ENCODE measurements at regions not wholly inside any gene's neighbourhood (a gene's known extent, or its start where the extent isn't known, plus 50 kb on each side); places are given as distances from the start of the nearest gene placed in this dataset.

DNA sequence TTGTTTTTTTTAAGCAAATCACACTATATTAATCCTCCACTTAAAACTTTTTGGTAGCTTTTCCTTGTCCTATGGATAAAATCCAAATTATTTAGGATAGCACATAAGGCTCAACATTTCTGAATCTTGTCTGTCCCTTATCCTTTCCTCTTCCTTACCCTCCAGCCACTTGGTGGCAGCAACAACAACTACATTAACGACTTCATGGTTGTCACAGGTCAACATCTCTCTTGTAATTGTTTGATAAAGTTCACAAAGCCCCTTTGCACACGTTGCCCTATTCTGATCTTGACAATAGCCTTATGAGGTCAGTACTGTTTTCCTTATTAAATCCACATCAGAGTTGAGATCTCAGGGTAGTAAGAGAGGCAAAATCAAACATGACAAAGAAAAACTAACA is 269.0 kb upstream of the PABPC4L start:
- peaks cover 2% of the 10 kb centered on the region for H3K4me1 ChIP-seq (ENCODE audit: control insufficient read depth, insufficient read depth, low read length)
- no peaks in the 10 kb centered on the region for H3K27me3 ChIP-seq (ENCODE audit: control insufficient read depth, insufficient read depth, low read length)
- H3K9me3 ChIP-seq (ENCODE audit: control insufficient read depth, insufficient read depth, low read length), result no peaks in the 10 kb centered on the region
- H3K36me3 ChIP-seq (ENCODE audit: control insufficient read depth, insufficient read depth, low read length), result no peaks in the 10 kb centered on the region
- no peak overlapping the region for H3K9ac ChIP-seq (ENCODE audit: low read depth, low read length)
- no peak overlapping the region for H3K4me3 ChIP-seq (ENCODE audit: low read depth, low read length)

DNA sequence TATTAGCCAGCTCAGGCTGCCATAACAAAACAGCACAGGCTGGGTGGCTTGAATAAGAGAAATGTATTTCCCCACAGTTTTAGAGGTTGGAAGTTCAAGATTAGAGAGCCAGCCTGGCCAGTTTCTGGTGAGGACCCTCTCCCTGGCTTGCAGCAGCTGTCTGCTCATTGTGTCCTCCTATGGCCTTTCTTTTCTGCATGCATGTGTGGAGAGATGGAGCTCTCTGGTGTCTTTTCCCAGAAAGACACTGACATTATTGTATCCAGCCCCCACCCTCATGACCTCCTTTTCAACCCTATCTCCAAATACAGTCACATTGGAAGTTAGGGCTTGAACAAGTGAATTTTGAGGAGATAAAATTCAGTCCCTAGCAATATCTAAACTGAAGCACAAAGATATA is 263.8 kb upstream of the PABPC4L start:
- Histone ChIP-seq H3K36me3 (ENCODE audit: control insufficient read depth, insufficient read depth, low read length) (no peaks in the 10 kb centered on the region), H3K9ac (ENCODE audit: low read depth, low read length) (no peak overlapping the region), H3K27me3 (ENCODE audit: control insufficient read depth, insufficient read depth, low read length) (no peaks in the 10 kb centered on the region), H3K4me1 (ENCODE audit: control insufficient read depth, insufficient read depth, low read length) (no peaks in the 10 kb centered on the region), H3K9me3 (ENCODE audit: control insufficient read depth, insufficient read depth, low read length) (no peaks in the 10 kb centered on the region), H3K4me3 (ENCODE audit: low read depth, low read length) (no peak overlapping the region)

DNA sequence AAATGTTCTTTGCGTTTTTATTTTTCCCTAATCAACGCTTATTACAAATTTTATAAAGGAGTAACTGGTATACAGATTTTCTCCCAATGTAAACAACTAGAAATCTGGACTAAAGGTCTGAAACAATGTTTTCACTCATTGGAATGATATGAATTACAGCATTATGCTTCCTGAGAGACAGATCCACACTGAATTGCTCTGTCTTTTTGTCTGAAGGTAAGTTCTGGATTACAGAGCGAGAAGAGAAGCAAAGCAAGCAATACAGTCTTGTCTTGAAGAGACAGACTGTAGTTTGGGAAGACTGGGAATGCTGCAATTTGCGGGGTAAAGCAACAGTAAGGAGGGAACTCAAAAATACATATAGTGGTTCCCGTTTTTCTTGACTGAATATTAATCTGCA is 262.2 kb upstream of the PABPC4L start:
- peaks cover 3% of the 10 kb centered on the region for H3K9me3 ChIP-seq (ENCODE audit: control insufficient read depth, insufficient read depth, low read length)
- H3K36me3 ChIP-seq (ENCODE audit: control insufficient read depth, insufficient read depth, low read length), result no peaks in the 10 kb centered on the region
- no peaks in the 10 kb centered on the region for H3K4me1 ChIP-seq (ENCODE audit: control insufficient read depth, insufficient read depth, low read length)
- H3K9ac ChIP-seq (ENCODE audit: low read depth, low read length), result no peak overlapping the region
- H3K4me3 ChIP-seq (ENCODE audit: low read depth, low read length), result no peak overlapping the region
- no peaks in the 10 kb centered on the region for H3K27me3 ChIP-seq (ENCODE audit: control insufficient read depth, insufficient read depth, low read length)

DNA sequence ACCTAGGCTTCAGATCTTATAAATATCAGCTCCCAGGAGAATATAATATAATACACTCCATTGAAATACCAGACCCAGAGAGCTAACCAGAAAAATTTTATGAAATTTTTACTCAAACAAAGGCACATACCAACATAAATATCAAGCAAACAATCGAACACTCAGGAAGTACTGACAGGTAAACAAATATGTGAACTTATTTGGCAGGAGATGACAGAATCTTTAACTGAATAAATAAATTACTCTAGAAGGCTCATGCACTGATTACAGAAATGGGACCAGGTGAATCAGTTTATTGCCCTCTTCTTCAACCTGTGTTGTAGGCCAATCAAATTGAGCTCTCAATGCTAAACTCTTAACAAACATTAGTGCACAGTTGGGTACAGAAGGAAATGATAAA is 225.2 kb upstream of the PABPC4L start:
- Histone ChIP-seq H3K27me3 (ENCODE audit: control insufficient read depth, insufficient read depth, low read length) (no peaks in the 10 kb centered on the region), H3K9me3 (ENCODE audit: control insufficient read depth, insufficient read depth, low read length) (no peaks in the 10 kb centered on the region), H3K9ac (ENCODE audit: low read depth, low read length) (no peak overlapping the region), H3K36me3 (ENCODE audit: control insufficient read depth, insufficient read depth, low read length) (no peaks in the 10 kb centered on the region), H3K4me3 (ENCODE audit: low read depth, low read length) (no peak overlapping the region), H3K4me1 (ENCODE audit: control insufficient read depth, insufficient read depth, low read length) (no peaks in the 10 kb centered on the region)

DNA sequence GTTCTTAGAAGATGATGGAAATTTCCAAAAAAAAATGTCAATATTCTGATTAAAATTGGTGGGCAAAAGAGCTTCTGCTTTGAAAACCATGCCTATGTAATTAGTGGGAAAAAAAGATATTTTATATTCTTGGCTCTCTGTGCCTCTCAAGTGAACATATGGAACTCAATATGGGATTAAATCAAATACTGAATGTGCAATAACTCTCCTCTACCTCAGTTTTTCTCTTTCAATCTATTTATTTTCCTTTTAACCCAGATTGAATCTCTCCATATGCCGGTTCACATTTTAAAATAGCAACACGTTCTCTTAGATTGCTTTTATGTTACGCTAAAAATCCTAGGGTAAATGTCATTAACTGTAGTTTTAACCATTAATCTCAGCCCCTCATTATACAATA is 224.2 kb upstream of the PABPC4L start:
- no peaks in the 10 kb centered on the region for H3K4me1 ChIP-seq (ENCODE audit: control insufficient read depth, insufficient read depth, low read length)
- no peak overlapping the region for H3K4me3 ChIP-seq (ENCODE audit: low read depth, low read length)
- no peaks in the 10 kb centered on the region for H3K9me3 ChIP-seq (ENCODE audit: control insufficient read depth, insufficient read depth, low read length)
- no peak overlapping the region for H3K9ac ChIP-seq (ENCODE audit: low read depth, low read length)
- H3K27me3 ChIP-seq (ENCODE audit: control insufficient read depth, insufficient read depth, low read length), result no peaks in the 10 kb centered on the region
- H3K36me3 ChIP-seq (ENCODE audit: control insufficient read depth, insufficient read depth, low read length), result no peaks in the 10 kb centered on the region

DNA sequence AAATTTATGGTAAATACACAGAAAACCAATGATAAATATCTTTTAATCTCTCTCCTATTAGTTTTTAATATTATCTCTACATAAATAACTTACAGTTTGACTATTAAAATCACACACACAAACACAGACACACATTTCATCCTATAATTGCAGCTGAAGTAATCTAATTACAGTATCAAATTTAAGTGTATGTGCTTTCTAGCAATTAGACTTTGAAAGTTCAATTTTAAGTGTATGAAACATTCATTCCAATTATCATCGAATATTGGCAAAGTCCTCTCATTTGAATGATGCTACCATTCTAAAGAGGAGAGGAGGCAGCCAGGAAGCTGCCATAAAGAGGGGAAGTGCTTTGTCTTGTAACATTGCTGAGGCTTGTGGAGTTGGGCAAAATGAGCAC is 221.2 kb upstream of the PABPC4L start:
- Histone ChIP-seq H3K4me3 (ENCODE audit: low read depth, low read length) (no peak overlapping the region), H3K9me3 (ENCODE audit: control insufficient read depth, insufficient read depth, low read length) (no peaks in the 10 kb centered on the region), H3K27me3 (ENCODE audit: control insufficient read depth, insufficient read depth, low read length) (no peaks in the 10 kb centered on the region), H3K9ac (ENCODE audit: low read depth, low read length) (no peak overlapping the region), H3K36me3 (ENCODE audit: control insufficient read depth, insufficient read depth, low read length) (no peaks in the 10 kb centered on the region), H3K4me1 (ENCODE audit: control insufficient read depth, insufficient read depth, low read length) (no peaks in the 10 kb centered on the region)

DNA sequence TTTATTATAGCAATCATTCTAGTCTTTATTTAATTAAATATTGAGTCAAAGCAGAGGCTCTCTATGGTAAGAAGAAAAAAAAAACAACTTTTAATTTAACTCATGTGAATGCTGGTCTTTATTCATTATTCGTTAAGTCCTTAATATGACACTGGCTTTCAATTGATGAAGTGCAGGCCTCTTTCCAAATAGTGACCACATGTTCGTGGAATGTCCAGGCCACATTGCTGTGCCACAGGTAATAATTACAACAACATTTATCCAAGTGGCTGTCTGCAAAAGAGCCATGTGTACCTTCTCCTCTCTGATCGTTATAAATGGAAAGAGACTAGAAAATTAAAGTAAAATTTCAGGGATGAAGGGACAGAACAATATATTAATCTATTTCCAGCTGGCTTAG is 220.1 kb upstream of the PABPC4L start:
- Histone ChIP-seq H3K4me1 (ENCODE audit: control insufficient read depth, insufficient read depth, low read length) (no peaks in the 10 kb centered on the region), H3K4me3 (ENCODE audit: low read depth, low read length) (no peak overlapping the region), H3K36me3 (ENCODE audit: control insufficient read depth, insufficient read depth, low read length) (no peaks in the 10 kb centered on the region), H3K9me3 (ENCODE audit: control insufficient read depth, insufficient read depth, low read length) (no peaks in the 10 kb centered on the region), H3K9ac (ENCODE audit: low read depth, low read length) (no peak overlapping the region), H3K27me3 (ENCODE audit: control insufficient read depth, insufficient read depth, low read length) (no peaks in the 10 kb centered on the region)

DNA sequence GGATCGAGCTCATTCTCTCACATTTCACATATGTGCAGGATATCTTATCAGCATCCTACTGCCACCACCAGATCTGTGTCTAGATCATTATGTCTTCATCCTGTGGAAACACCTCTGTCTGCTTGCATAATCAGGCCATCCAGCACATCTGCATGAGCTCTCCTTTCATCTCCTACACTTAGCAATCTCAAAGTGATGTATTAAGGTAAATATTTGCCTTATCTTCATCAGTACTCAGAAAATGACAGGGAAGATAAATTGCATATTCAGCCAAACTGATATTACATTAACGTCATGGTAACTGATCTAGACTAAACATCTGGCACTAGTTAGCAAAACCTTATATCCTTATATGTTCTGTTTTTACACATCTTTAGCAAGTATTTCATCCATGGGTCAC is 207.3 kb upstream of the PABPC4L start:
- Histone ChIP-seq H3K9ac (ENCODE audit: low read depth, low read length) (no peak overlapping the region), H3K4me3 (ENCODE audit: low read depth, low read length) (no peak overlapping the region), H3K36me3 (ENCODE audit: control insufficient read depth, insufficient read depth, low read length) (no peaks in the 10 kb centered on the region), H3K9me3 (ENCODE audit: control insufficient read depth, insufficient read depth, low read length) (no peaks in the 10 kb centered on the region), H3K4me1 (ENCODE audit: control insufficient read depth, insufficient read depth, low read length) (no peaks in the 10 kb centered on the region), H3K27me3 (ENCODE audit: control insufficient read depth, insufficient read depth, low read length) (no peaks in the 10 kb centered on the region)

DNA sequence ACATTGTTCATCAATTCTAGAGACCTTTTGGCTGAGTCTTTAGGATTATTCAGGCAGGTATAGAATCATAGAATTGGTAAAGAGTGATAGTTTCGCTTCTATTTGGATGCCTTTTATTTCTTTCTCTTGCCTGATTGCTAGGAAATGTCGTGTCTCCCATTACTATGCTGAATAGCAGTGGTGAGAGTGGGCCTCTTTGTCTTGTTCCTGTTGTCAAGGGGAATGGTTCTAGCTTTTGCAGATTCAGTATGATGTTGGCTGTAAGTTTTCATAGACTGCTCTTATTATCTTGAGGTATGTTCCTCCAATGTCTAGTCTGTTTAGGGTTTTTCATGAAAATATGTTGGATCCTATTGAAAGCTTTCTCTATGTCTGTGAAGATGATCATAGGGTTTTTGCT is 200.2 kb upstream of the PABPC4L start:
- no peaks in the 10 kb centered on the region for H3K9me3 ChIP-seq (ENCODE audit: control insufficient read depth, insufficient read depth, low read length)
- H3K36me3 ChIP-seq (ENCODE audit: control insufficient read depth, insufficient read depth, low read length), result no peaks in the 10 kb centered on the region
- H3K4me1 ChIP-seq (ENCODE audit: control insufficient read depth, insufficient read depth, low read length), result no peaks in the 10 kb centered on the region
- no peak overlapping the region for H3K9ac ChIP-seq (ENCODE audit: low read depth, low read length)
- no peak overlapping the region for H3K4me3 ChIP-seq (ENCODE audit: low read depth, low read length)
- no peaks in the 10 kb centered on the region for H3K27me3 ChIP-seq (ENCODE audit: control insufficient read depth, insufficient read depth, low read length)

DNA sequence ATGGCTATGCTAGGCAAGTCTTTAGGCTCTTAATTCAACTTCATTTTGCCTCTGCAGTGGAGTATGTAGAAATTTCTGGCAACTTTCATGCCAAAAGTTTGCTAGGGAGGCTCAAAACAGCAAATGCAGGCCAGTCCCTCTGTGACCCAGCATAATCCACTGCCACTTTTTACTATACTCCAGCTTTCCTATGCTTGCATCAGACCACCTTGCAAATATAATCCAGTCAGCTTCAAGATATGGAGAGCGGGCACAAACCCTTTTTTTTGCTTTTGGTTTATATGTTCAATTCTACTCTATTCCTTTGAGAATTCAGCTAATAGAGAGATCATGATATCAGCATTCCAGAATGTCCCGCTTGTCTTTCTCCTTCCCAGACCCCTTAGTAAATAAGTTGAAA is 192.0 kb upstream of the PABPC4L start:
- Histone ChIP-seq H3K9me3 (ENCODE audit: control insufficient read depth, insufficient read depth, low read length) (no peaks in the 10 kb centered on the region), H3K36me3 (ENCODE audit: control insufficient read depth, insufficient read depth, low read length) (no peaks in the 10 kb centered on the region), H3K27me3 (ENCODE audit: control insufficient read depth, insufficient read depth, low read length) (no peaks in the 10 kb centered on the region)

DNA sequence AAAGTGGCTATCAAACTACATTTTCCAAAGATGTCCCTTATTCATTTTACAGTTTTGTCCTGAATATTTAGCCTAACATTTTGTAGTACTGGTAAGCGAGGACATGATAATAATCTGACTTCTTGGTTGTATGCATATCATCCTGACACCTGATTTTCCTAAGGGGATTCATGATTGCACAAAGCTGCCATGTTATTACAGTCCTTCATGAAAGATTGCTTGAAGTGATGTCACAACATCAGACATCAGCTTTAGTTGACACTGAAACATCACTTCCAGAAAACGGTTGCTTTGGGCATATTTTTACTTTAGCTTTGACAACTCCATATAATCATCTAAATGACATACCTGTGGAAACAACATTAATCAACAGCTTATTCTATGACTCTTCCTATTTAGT is 188.7 kb upstream of the PABPC4L start:
- Histone ChIP-seq H3K4me3 (ENCODE audit: low read depth, low read length) (no peak overlapping the region), H3K9me3 (ENCODE audit: control insufficient read depth, insufficient read depth, low read length) (no peaks in the 10 kb centered on the region), H3K27me3 (ENCODE audit: control insufficient read depth, insufficient read depth, low read length) (no peaks in the 10 kb centered on the region), H3K9ac (ENCODE audit: low read depth, low read length) (no peak overlapping the region), H3K4me1 (ENCODE audit: control insufficient read depth, insufficient read depth, low read length) (peaks cover 9% of the 10 kb centered on the region), H3K36me3 (ENCODE audit: control insufficient read depth, insufficient read depth, low read length) (no peaks in the 10 kb centered on the region)

More for the DNA sequence above, 192.0 kb upstream of the PABPC4L start:
- no peak overlapping the region for H3K9ac ChIP-seq (ENCODE audit: low read depth, low read length)
- no peak overlapping the region for H3K4me3 ChIP-seq (ENCODE audit: low read depth, low read length)
- H3K4me1 ChIP-seq (ENCODE audit: control insufficient read depth, insufficient read depth, low read length), result peaks cover 5% of the 10 kb centered on the region

DNA sequence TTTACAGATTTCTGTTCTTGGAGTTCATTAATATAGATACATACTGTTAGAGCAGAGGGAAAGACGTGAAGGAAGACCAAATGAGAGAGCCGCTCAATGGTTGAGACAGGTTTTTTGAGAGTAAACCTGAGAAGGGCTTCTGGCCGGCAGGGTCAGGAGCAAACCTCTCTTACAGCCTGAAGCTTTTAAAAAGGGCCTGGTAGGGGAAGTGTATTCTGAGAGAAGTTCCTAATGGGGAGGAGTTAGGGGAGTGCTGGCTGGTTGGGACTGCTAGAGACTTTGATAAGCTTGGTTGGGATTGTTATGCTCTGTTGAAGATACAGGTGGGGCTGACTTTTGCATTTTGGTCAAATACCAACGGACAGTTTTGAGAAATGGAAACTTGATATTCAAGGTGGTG is 186.8 kb upstream of the PABPC4L start:
- no peaks in the 10 kb centered on the region for H3K27me3 ChIP-seq (ENCODE audit: control insufficient read depth, insufficient read depth, low read length)
- H3K4me1 ChIP-seq (ENCODE audit: control insufficient read depth, insufficient read depth, low read length), result peaks cover 9% of the 10 kb centered on the region
- H3K9me3 ChIP-seq (ENCODE audit: control insufficient read depth, insufficient read depth, low read length), result no peaks in the 10 kb centered on the region
- no peaks in the 10 kb centered on the region for H3K36me3 ChIP-seq (ENCODE audit: control insufficient read depth, insufficient read depth, low read length)
- no peak overlapping the region for H3K4me3 ChIP-seq (ENCODE audit: low read depth, low read length)
- H3K9ac ChIP-seq (ENCODE audit: low read depth, low read length), result no peak overlapping the region

Data from iPS-15b (cell line).